H1 (cell line): ENCODE measurements at regions not wholly inside any gene's neighbourhood (a gene's known extent, or its start where the extent isn't known, plus 50 kb on each side); places are given as distances from the start of the nearest gene placed in this dataset.

Experiments
- CTCF ChIA-PET: fragments of 300-600 bp; sonication (Branson Sonifier 250); formaldehyde crosslinking; loops from one replicate; lab custom pipeline; 2021; ENCODE audit not compliant: partially characterized antibody; lab: Charles Lee
- POLR2A ChIA-PET: fragments of 300-600 bp; sonication (Branson Sonifier 250); formaldehyde crosslinking; loops from one replicate; lab custom pipeline; 2021; ENCODE audit warnings: inconsistent platforms; ENCODE audit not compliant: partially characterized antibody; lab: Charles Lee
- DNase-seq, 2 experiments: peaks; one replicate each; pipeline versions ENCODE4 v3.0.0 to v3.0.0-alpha.2; 2010 to 2022; ENCODE audit warnings: low spot score in 2 of 2, low read depth in 1 of 2, mixed read lengths in 1 of 2
- FAIRE-seq: peaks from 2 replicates; lab custom pipeline; 2011; peaks lifted over from hg19 to GRCh38; lab: Jason Lieb, UNC
- H2AFZ ChIP-seq: 2 replicates; pipeline ENCODE4 v1.8.1; 2012; ENCODE audit warnings: low read length, inconsistent platforms
- H2AK5ac ChIP-seq: 2 replicates; pipeline ENCODE4 v1.6.1; 2013; ENCODE audit warnings: low read depth, low read length
- H2BK120ac ChIP-seq: replicated peaks from 2 replicates; pipeline ENCODE3; 2013; ENCODE audit warnings: low read depth, low read length, inconsistent platforms
- H2BK12ac ChIP-seq: 2 replicates; pipeline ENCODE4 v1.6.1; 2013; ENCODE audit warnings: low read depth, low read length
- H2BK15ac ChIP-seq: 2 replicates; pipeline ENCODE4 v1.6.1; 2013; ENCODE audit warnings: low read length
- H2BK20ac ChIP-seq: 2 replicates; pipeline ENCODE4 v1.6.1; 2013; ENCODE audit warnings: low read length
- H2BK5ac ChIP-seq: 2 replicates; pipeline ENCODE4 v1.6.1; 2013; ENCODE audit warnings: low read depth, low read length
- H3K14ac ChIP-seq: 2 replicates; pipeline ENCODE4 v1.6.1; 2013; ENCODE audit warnings: inconsistent platforms; ENCODE audit not compliant: insufficient read length
- H3K18ac ChIP-seq: 2 replicates; pipeline ENCODE4 v1.6.1; 2013; ENCODE audit warnings: low read length; ENCODE audit errors: extremely low read depth
- H3K23ac ChIP-seq: 2 replicates; pipeline ENCODE4 v1.6.1; 2013; ENCODE audit warnings: inconsistent platforms; ENCODE audit not compliant: insufficient read length
- H3K23me2 ChIP-seq: 2 replicates; pipeline ENCODE4 v1.6.1; 2013; ENCODE audit warnings: low read depth, low read length
- H3K27ac ChIP-seq: 2 replicates; pipeline ENCODE4 v1.6.1; 2011; ENCODE audit warnings: low read depth, low read length, inconsistent platforms
- H3K27me3 ChIP-seq, 4 experiments: replicated peaks in 1 of 4; 1 replicate in 1 of 4; 2 replicates in 3 of 4; pipeline versions ENCODE4 v1.6.1 to v1.8.1; 2011 to 2013; ENCODE audit warnings: low read length in 3 of 4, mild to moderate bottlenecking in 3 of 4, inconsistent platforms in 2 of 4, mixed read lengths in 2 of 4, moderate library complexity in 1 of 4; ENCODE audit not compliant: control insufficient read depth in 3 of 4, insufficient read depth in 3 of 4; ENCODE audit errors: extremely low read depth in 1 of 4
- H3K36me3 ChIP-seq, 4 experiments: 2 replicates each; pipeline versions ENCODE4 v1.6.1 to v1.8.1; 2011 to 2013; ENCODE audit warnings: mild to moderate bottlenecking in 4 of 4, low read length in 3 of 4, moderate library complexity in 2 of 4, control low read depth in 1 of 4, inconsistent platforms in 1 of 4; ENCODE audit not compliant: insufficient read depth in 4 of 4, control insufficient read depth in 2 of 4
- H3K4ac ChIP-seq: replicated peaks from 2 replicates; pipeline ENCODE3; 2013; ENCODE audit warnings: low read length, low read depth, mixed read lengths, inconsistent platforms; ENCODE audit not compliant: insufficient read length
- H3K4me1 ChIP-seq, 4 experiments: replicated peaks in 1 of 4; 1 replicate in 1 of 4; 2 replicates in 3 of 4; pipeline versions ENCODE4 v1.6.1 to v1.8.1; 2011 to 2013; ENCODE audit warnings: low read length in 3 of 4, inconsistent platforms in 2 of 4, mixed read lengths in 1 of 4; ENCODE audit not compliant: insufficient read depth in 4 of 4, control insufficient read depth in 3 of 4
- H3K4me2 ChIP-seq, 2 experiments: 2 replicates each; pipeline versions ENCODE4 v1.6.1 to v1.8.1; 2011 to 2013; ENCODE audit warnings: low read depth in 2 of 2, low read length in 2 of 2, control low read depth in 1 of 2, inconsistent platforms in 1 of 2, mild to moderate bottlenecking in 1 of 2; ENCODE audit not compliant: insufficient read depth in 1 of 2
- H3K4me3 ChIP-seq, 4 experiments: fragments of 200-600, 300-600 bp in 1 of 4; sonication (generic), shearing (Covaris generic), sonication (Bioruptor Twin) in 1 of 4; 2 replicates each; pipeline versions ENCODE4 v1.5.1 to v1.8.1; 2011 to 2016; ENCODE audit warnings: low read length in 4 of 4, low read depth in 3 of 4, control low read depth in 2 of 4, inconsistent platforms in 2 of 4, mild to moderate bottlenecking in 2 of 4, mixed read lengths in 1 of 4, moderate library complexity in 1 of 4; ENCODE audit not compliant: insufficient read depth in 2 of 4; ENCODE audit errors: extremely low read depth in 1 of 4
- H3K56ac ChIP-seq: replicated peaks from 2 replicates; pipeline ENCODE3; 2013; ENCODE audit warnings: low read depth, mild to moderate bottlenecking, mixed read lengths, low read length, inconsistent platforms; ENCODE audit not compliant: insufficient read length
- H3K79me1 ChIP-seq: 2 replicates; pipeline ENCODE4 v1.6.1; 2013; ENCODE audit warnings: low read depth, low read length, control low read depth
- H3K79me2 ChIP-seq, 2 experiments: 2 replicates each; pipeline versions ENCODE4 v1.6.1 to v1.8.1; 2012 to 2013; ENCODE audit warnings: low read length in 2 of 2, mild to moderate bottlenecking in 2 of 2, inconsistent platforms in 1 of 2; ENCODE audit not compliant: insufficient read depth in 2 of 2, control insufficient read depth in 1 of 2
- H3K9ac ChIP-seq, 4 experiments: replicated peaks in 1 of 4; 1 replicate in 1 of 4; 2 replicates in 3 of 4; pipeline versions ENCODE4 v1.6.1 to v1.8.1; 2011 to 2013; ENCODE audit warnings: low read depth in 3 of 4, low read length in 3 of 4, control low read depth in 2 of 4, mild to moderate bottlenecking in 2 of 4, moderate library complexity in 2 of 4, inconsistent platforms in 1 of 4; ENCODE audit errors: extremely low read depth in 1 of 4
- H3K9me3 ChIP-seq, 2 experiments: 2 replicates each; pipeline versions ENCODE4 v1.6.1 to v1.8.1; 2012 to 2013; ENCODE audit warnings: mild to moderate bottlenecking in 2 of 2, moderate library complexity in 2 of 2, control low read depth in 1 of 2, inconsistent platforms in 1 of 2, low read depth in 1 of 2, low read length in 1 of 2, mixed read lengths in 1 of 2; ENCODE audit not compliant: insufficient read depth in 2 of 2
- H4K20me1 ChIP-seq, 2 experiments: replicated peaks in 1 of 2; 2 replicates each; pipeline versions ENCODE3 to v1.8.1; 2011 to 2013; ENCODE audit warnings: inconsistent platforms in 2 of 2, low read length in 2 of 2, mild to moderate bottlenecking in 1 of 2; ENCODE audit not compliant: insufficient read depth in 2 of 2, control insufficient read depth in 1 of 2
- H4K5ac ChIP-seq: 2 replicates; pipeline ENCODE4 v1.6.1; 2013; ENCODE audit warnings: low read length, low read depth, mixed read lengths, inconsistent platforms; ENCODE audit not compliant: insufficient read length
- H4K8ac ChIP-seq: 2 replicates; pipeline ENCODE4 v1.8.0; 2013; ENCODE audit warnings: mild to moderate bottlenecking, moderate library complexity, low read length, inconsistent platforms; ENCODE audit not compliant: insufficient read depth; ENCODE audit errors: extremely low read depth
- H4K91ac ChIP-seq: replicated peaks from 2 replicates; pipeline ENCODE3; 2013; ENCODE audit warnings: low read length, mixed read lengths, inconsistent platforms; ENCODE audit not compliant: insufficient read length
- GTF2F1 ChIP-seq: IDR thresholded peaks from 2 replicates; pipeline ENCODE4 v1.6.1; 2012; ENCODE audit warnings: low read depth, low read length, improper control_type of control experiment, borderline replicate concordance
- KDM4A ChIP-seq: IDR thresholded peaks from one replicate; pipeline ENCODE4 v1.7.1; 2012; ENCODE audit warnings: low read depth, mild to moderate bottlenecking, moderate library complexity, low read length, inconsistent platforms; ENCODE audit not compliant: severe bottlenecking
- SIRT6 ChIP-seq: IDR thresholded peaks from one replicate; pipeline ENCODE4 v1.7.1; 2012; ENCODE audit warnings: low read length, inconsistent platforms
- SP4 ChIP-seq: IDR thresholded peaks from 2 replicates; pipeline ENCODE4 v1.6.1; 2012; ENCODE audit warnings: low read length, inconsistent platforms
- ZNF274 ChIP-seq: IDR thresholded peaks from 2 replicates; pipeline ENCODE4 v1.7.0; 2012; ENCODE audit warnings: low read length, borderline replicate concordance; ENCODE audit errors: extremely low read depth
- WGBS, 2 experiments: shearing (Covaris generic) in 1 of 2; methylation state at CpG; one replicate each; pipeline versions ENCODE4 v1.1.6 to v1.1.7; 2013 to 2015; ENCODE audit warnings: low lambda C conversion rate in 2 of 2, mixed read lengths in 2 of 2, inconsistent platforms in 1 of 2, low coverage in 1 of 2, missing lambda C conversion rate in 1 of 2; ENCODE audit not compliant: insufficient replicate concordance in 2 of 2, insufficient coverage in 1 of 2, insufficient read length in 1 of 2; ENCODE audit errors: extremely low coverage in 1 of 2, missing lambda C conversion rate in 1 of 2; 5-methylcytosine and 5-hydroxymethylcytosine counted together

GRCh38 chr3:176737480-176738110 lies 459.7 kb downstream of the TBL1XR1 start:
- Histone ChIP-seq H3K4ac (no peak overlapping the region), H2BK15ac (no peak overlapping the region), H2BK20ac (no peak overlapping the region), H4K8ac (no peak overlapping the region), H3K79me1 (no peaks in the 10 kb centered on the region), H4K5ac (no peak overlapping the region), H3K56ac (no peak overlapping the region), H3K23ac (no peak overlapping the region), H3K79me2 (no peaks in the 10 kb centered on the region), H3K18ac (no peak overlapping the region), H3K9me3 (no peaks in the 10 kb centered on the region), H3K36me3 (no peaks in the 10 kb centered on the region), H4K20me1 (no peaks in the 10 kb centered on the region), H3K4me2 (no peak overlapping the region), H3K4me1 (peaks cover 2 to 6% (median 5%) of the 10 kb centered on the region in 4 experiments; a peak in 6 of 7 replicates), H3K9ac (0 out of 7 replicates have a peak overlapping the region, but pooled peaks of 1 of the 4 experiments have one; percentile 8), H2AFZ (no peak overlapping the region), H2BK5ac (no peak overlapping the region), H2BK120ac (no peak overlapping the region), H3K27ac (no peak overlapping the region), H2AK5ac (no peak overlapping the region), H3K23me2 (no peaks in the 10 kb centered on the region), H3K27me3 (no peaks in the 10 kb centered on the region), H3K4me3 (no peak overlapping the region), H2BK12ac (no peak overlapping the region), H4K91ac (no peak overlapping the region), H3K14ac (no peak overlapping the region)
- TF ChIP-seq ZNF274: no peak
- no peak for TF ChIP-seq SP4
- no peak for TF ChIP-seq KDM4A
- TF ChIP-seq GTF2F1: no peak
- no peak for TF ChIP-seq SIRT6
- ChIA-PET CTCF (interaction anchor here (0.8 to 1.6 kb wide), 3 partner anchors 9 to 223 kb away, joined by 3 read pairs; no protein-coding TSS in a partner anchor), POLR2A (no interaction called here)
- WGBS, 2 experiments: 90% methylated on average over 4 of the region's 4 CpGs; no CpG with 5 or more reads in 1 of the 2 experiments
- DNase-seq (no peak), FAIRE-seq (no peak)
